ENCODE measurements at regions not wholly inside any gene's neighbourhood (a gene's known extent, or its start where the extent isn't known, plus 50 kb on each side); places are given as distances from the start of the nearest gene placed in this dataset.

GRCh38 chr10:124184208-124184830, 90.9 kb upstream of the CHST15 start:
- no peak for DNase-seq (ENCODE audit: low spot score)

GRCh38 chr10:124183617-124184016, 90.2 kb upstream of the CHST15 start:
- no peak for DNase-seq (ENCODE audit: low spot score)

- DNase-seq (ENCODE audit: low spot score) = no peak
Measured at GRCh38 chr10:124182088-124182541, 88.7 kb upstream of the CHST15 start.

GRCh38 chr10:124181656-124182055, 88.3 kb upstream of the CHST15 start:
- DNase-seq (ENCODE audit: low spot score) = no peak

- no peak for DNase-seq (ENCODE audit: low spot score)
Measured at GRCh38 chr10:124180947-124181549, 87.7 kb upstream of the CHST15 start.

- no peak for DNase-seq (ENCODE audit: low spot score)
Measured at GRCh38 chr10:124180044-124180745, 86.8 kb upstream of the CHST15 start.

GRCh38 chr10:124179308-124180043, 86.1 kb upstream of the CHST15 start:
- DNase-seq (ENCODE audit: low spot score) = no peak

- no peak for DNase-seq (ENCODE audit: low spot score)
Measured at GRCh38 chr10:124177180-124177518, 83.8 kb upstream of the CHST15 start.

GRCh38 chr10:124176349-124177179, 83.2 kb upstream of the CHST15 start:
- DNase-seq (ENCODE audit: low spot score) = no peak

- no peak for DNase-seq (ENCODE audit: low spot score)
Measured at GRCh38 chr10:124175701-124176348, 82.4 kb upstream of the CHST15 start.

GRCh38 chr10:124174673-124175645, 81.6 kb upstream of the CHST15 start:
- DNase-seq (ENCODE audit: low spot score) = no peak

GRCh38 chr10:124174071-124174566, 80.7 kb upstream of the CHST15 start:
- no peak for DNase-seq (ENCODE audit: low spot score)

GRCh38 chr10:124173298-124173900, 80.0 kb upstream of the CHST15 start:
- no peak for DNase-seq (ENCODE audit: low spot score)

- DNase-seq (ENCODE audit: low spot score) = no peak
Measured at GRCh38 chr10:124172181-124172916, 79.0 kb upstream of the CHST15 start.

GRCh38 chr10:124171561-124171960, 78.2 kb upstream of the CHST15 start:
- DNase-seq (ENCODE audit: low spot score) = no peak

- DNase-seq (ENCODE audit: low spot score) = no peak
Measured at GRCh38 chr10:124170631-124171030, 77.2 kb upstream of the CHST15 start.

- DNase-seq (ENCODE audit: low spot score) = no peak
Measured at GRCh38 chr10:124168991-124169802, 75.8 kb upstream of the CHST15 start.

GRCh38 chr10:124168581-124168980, 75.2 kb upstream of the CHST15 start:
- no peak for DNase-seq (ENCODE audit: low spot score)

Measured in HT-29 (cell line).